SK-N-MC (cell line): ENCODE measurements at regions not wholly inside any gene's neighbourhood (a gene's known extent, or its start where the extent isn't known, plus 50 kb on each side); places are given as distances from the start of the nearest gene placed in this dataset.
"Not testable (repeated sequence)": the region's sequence is repeated elsewhere in the genome, so short reads cannot be mapped to it uniquely, and the experiment has no call there.

Experiments used
- EZH2 ChIP-seq: fragments of 200-600 bp; sonication (generic); IDR thresholded peaks from one replicate; pipeline ENCODE4 v1.6.1; 2017; ENCODE audit warnings: antibody characterized with exemption
- FOXP2 ChIP-seq: optimal IDR thresholded peaks from 2 replicates; pipeline ENCODE3; 2011; ENCODE audit warnings: mild to moderate bottlenecking, moderate library complexity; ENCODE audit not compliant: insufficient read depth; ENCODE audit errors: extremely low read length, control extremely low read depth
- POLR2AphosphoS5 ChIP-seq: IDR thresholded peaks from 2 replicates; pipeline ENCODE4 v1.6.1; 2012; ENCODE audit warnings: mild to moderate bottlenecking, low read depth, low read length, borderline replicate concordance

DNA sequence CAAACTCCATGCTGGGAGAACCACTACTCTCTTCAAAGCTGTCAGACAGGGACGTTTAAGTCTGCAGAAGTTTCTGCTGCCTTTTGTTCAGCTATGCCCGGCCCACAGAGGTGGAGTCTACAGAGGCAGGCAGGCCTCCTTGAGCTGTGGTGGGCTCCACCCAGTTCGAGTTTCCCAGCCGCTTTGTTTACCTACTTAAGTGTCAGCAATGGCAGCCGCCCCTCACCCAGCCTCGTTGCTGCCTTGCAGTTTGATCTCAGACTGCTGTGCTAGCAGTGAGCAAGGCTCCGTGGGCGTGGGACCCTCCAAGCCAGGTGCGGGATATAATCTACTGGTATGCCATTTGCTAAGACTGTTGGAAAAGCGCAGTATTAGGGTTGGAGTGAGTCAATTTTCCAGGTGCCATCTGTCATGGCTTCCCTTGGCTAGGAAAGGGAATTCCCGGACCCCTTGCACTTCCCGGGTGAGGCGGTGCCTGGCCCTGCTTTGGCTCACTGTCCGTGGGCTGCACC lies 190.7 kb downstream of the TTC6 start:
- not testable (repeated sequence) for TF ChIP-seq EZH2, POLR2AphosphoS5, FOXP2
